IPS-15b (cell line): ENCODE measurements at regions not wholly inside any gene's neighbourhood (a gene's known extent, or its start where the extent isn't known, plus 50 kb on each side); places are given as distances from the start of the nearest gene placed in this dataset.

Experiments used
- H3K27me3 ChIP-seq: one replicate; pipeline ENCODE4 v1.6.1; 2013; ENCODE audit warnings: low read length; ENCODE audit not compliant: control insufficient read depth, insufficient read depth
- H3K36me3 ChIP-seq: one replicate; pipeline ENCODE4 v1.6.1; 2013; ENCODE audit warnings: low read length; ENCODE audit not compliant: control insufficient read depth, insufficient read depth
- H3K4me1 ChIP-seq: one replicate; pipeline ENCODE4 v1.6.1; 2013; ENCODE audit warnings: mild to moderate bottlenecking, low read length; ENCODE audit not compliant: control insufficient read depth, insufficient read depth
- H3K4me3 ChIP-seq: one replicate; pipeline ENCODE4 v1.5.1; 2013; ENCODE audit warnings: low read depth, low read length
- H3K9ac ChIP-seq: one replicate; pipeline ENCODE4 v1.6.1; 2013; ENCODE audit warnings: low read depth, mild to moderate bottlenecking, low read length
- H3K9me3 ChIP-seq: one replicate; pipeline ENCODE4 v1.6.1; 2013; ENCODE audit warnings: mild to moderate bottlenecking, low read length; ENCODE audit not compliant: control insufficient read depth, insufficient read depth

DNA sequence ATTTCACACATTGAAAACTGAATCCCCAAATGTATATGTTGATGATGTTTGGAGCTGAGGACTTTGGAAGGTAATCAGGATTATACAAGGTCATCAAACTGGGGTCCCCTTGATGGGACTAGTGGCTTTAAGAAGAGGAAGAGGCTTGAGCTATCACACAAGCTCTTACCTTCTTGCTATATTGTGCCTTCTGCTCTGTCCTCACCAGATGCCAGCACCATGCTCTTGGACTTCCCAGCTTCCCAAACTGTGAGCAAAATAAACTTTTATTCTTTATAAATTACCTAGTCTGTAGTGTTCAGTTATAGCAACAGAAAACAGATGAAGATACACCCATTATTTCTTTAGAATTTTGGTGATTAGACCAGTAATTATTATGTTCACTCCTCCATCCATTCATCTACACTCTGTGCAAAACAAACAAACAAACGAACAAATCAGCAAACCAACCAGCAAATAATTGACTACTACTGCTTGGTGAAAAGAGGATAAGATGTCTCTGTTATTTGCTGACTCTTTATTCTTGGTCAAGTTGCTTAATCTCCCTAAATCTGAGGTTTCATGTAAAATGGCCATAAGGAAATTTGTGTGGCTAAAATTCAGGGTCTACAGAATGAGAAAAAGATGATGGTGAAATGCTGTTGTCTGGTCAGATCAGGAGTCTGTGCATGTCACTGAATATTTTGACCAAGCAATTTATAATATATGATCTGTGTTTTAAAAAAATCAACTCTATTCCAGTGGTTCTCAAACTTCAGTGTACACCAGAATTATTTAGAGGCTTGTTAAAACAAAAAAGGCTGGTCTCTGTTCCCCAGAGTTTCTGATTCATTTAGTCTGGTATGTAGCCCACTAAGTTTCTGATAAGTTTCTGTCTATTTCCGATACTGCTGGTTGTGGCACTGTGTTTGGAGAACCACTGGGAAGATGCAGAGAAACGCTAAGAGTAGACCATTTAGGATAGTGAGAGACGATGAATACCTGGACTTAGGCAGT lies 854.1 kb downstream of the MAT2B start:
- no peaks in the 10 kb centered on the region for H3K27me3 ChIP-seq
- no peak overlapping the region for H3K4me3 ChIP-seq
- H3K9ac ChIP-seq, result no peak overlapping the region
- H3K4me1 ChIP-seq, result no peaks in the 10 kb centered on the region
- no peaks in the 10 kb centered on the region for H3K9me3 ChIP-seq
- no peaks in the 10 kb centered on the region for H3K36me3 ChIP-seq

GRCh38 chr5:164360589-164360988 lies 855.2 kb downstream of the MAT2B start:
- no peaks in the 10 kb centered on the region for H3K36me3 ChIP-seq
- H3K4me1 ChIP-seq, result no peaks in the 10 kb centered on the region
- no peak overlapping the region for H3K9ac ChIP-seq
- H3K27me3 ChIP-seq, result no peaks in the 10 kb centered on the region
- no peaks in the 10 kb centered on the region for H3K9me3 ChIP-seq
- no peak overlapping the region for H3K4me3 ChIP-seq

GRCh38 chr5:164361986-164362385 lies 856.6 kb downstream of the MAT2B start:
- no peak overlapping the region for H3K4me3 ChIP-seq
- no peaks in the 10 kb centered on the region for H3K9me3 ChIP-seq
- no peaks in the 10 kb centered on the region for H3K27me3 ChIP-seq
- H3K9ac ChIP-seq, result no peak overlapping the region
- H3K36me3 ChIP-seq, result no peaks in the 10 kb centered on the region
- H3K4me1 ChIP-seq, result no peaks in the 10 kb centered on the region

DNA sequence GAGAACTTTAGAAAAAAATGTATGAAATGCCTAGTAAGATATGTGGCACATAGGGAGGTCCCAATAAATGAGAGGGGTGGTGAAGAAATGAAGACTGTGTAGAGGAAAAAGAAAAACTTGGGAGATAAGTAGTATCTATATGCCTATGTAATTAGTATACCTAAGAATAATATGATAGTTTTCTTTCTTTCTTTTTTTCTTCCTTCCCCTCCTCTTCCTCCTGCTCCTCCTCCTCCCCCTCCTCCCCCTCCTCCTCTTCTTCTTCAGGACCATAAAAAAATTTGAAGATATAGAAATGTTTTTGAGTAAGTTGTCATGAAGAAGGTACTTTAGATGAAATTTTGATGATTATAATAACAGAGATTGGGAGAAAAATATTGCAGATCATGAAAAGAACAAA lies 857.4 kb downstream of the MAT2B start:
- Histone ChIP-seq H3K4me3 (no peak overlapping the region), H3K27me3 (no peaks in the 10 kb centered on the region), H3K4me1 (no peaks in the 10 kb centered on the region), H3K9ac (no peak overlapping the region), H3K36me3 (no peaks in the 10 kb centered on the region), H3K9me3 (no peaks in the 10 kb centered on the region)

DNA sequence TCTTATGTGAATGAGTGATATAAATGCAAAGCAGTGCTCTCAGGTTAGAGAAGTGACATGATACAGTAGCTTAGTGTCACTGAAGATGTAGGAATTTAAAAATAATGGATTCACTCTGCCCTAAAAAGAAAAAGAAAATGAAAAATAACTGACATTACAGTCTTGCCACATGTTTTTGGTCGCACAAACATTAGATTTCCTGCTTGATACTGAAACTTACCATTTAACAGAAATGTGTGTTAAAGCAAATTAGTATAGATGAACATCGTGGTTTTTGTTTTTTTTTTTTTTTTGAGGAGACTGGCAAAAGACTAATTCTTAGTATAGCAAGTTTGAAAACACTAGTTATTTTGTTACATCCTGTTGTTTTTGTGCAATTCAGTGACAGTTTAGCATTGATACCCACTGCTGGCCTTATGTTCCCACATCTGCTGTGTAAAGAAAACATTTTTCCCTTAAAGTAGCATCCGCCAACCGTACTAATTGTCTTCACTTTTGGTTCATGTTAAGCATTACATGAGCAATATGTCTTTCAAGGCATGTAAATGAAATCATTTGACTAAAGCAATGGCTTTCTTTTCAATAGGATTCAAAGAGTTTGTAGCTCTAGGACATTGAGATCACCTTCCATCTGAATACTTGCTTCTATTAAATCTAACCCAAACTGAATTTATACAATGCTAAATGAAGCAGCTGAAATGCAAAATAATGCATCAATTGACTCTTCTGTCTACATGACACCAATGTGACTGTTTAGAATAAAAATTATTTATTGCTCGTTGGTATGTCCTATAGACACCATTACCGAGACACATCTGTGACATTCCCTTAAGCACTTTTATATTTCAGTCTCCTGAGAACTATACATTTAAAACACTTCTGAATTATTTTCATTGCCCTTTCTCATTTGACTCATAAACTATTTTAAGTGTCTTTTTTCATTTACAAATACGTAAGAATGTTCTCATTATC lies 859.1 kb downstream of the MAT2B start:
- H3K4me1 ChIP-seq, result no peaks in the 10 kb centered on the region
- H3K4me3 ChIP-seq, result no peak overlapping the region
- H3K36me3 ChIP-seq, result no peaks in the 10 kb centered on the region
- no peaks in the 10 kb centered on the region for H3K9me3 ChIP-seq
- no peaks in the 10 kb centered on the region for H3K27me3 ChIP-seq
- H3K9ac ChIP-seq, result no peak overlapping the region

DNA sequence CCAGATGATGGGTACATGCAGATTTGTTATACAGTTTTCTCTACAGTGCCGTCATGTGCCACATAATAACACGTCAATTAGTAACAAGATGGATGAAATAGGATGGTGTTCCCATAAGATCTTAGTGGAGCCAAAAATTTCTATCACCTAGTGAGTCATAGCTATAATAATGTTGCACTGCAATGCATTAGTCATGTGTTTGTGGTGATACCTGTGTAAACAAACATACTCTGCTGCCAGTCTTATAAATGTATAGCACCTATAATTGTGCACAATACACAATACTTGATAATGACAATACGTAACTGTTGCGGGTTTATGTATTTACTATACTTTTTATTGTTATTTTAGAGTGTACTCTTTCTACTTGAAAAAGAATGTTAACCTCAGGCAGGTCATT lies 865.4 kb downstream of the MAT2B start:
- Histone ChIP-seq H3K9me3 (no peaks in the 10 kb centered on the region), H3K9ac (no peak overlapping the region), H3K4me3 (no peak overlapping the region), H3K27me3 (no peaks in the 10 kb centered on the region), H3K4me1 (no peaks in the 10 kb centered on the region), H3K36me3 (no peaks in the 10 kb centered on the region)

GRCh38 chr5:164372892-164373291 lies 867.5 kb downstream of the MAT2B start:
- Histone ChIP-seq H3K36me3 (no peaks in the 10 kb centered on the region), H3K4me3 (no peak overlapping the region)

GRCh38 chr5:164373876-164374275 lies 868.5 kb downstream of the MAT2B start:
- H3K4me1 ChIP-seq, result no peaks in the 10 kb centered on the region
- H3K36me3 ChIP-seq, result no peaks in the 10 kb centered on the region
- no peaks in the 10 kb centered on the region for H3K9me3 ChIP-seq
- no peaks in the 10 kb centered on the region for H3K27me3 ChIP-seq
- H3K9ac ChIP-seq, result no peak overlapping the region
- H3K4me3 ChIP-seq, result no peak overlapping the region

More at GRCh38 chr5:164372892-164373291, 867.5 kb downstream of the MAT2B start:
- no peaks in the 10 kb centered on the region for H3K27me3 ChIP-seq
- H3K9me3 ChIP-seq, result no peaks in the 10 kb centered on the region
- no peak overlapping the region for H3K9ac ChIP-seq
- no peaks in the 10 kb centered on the region for H3K4me1 ChIP-seq

GRCh38 chr5:164375051-164375450 lies 869.6 kb downstream of the MAT2B start:
- Histone ChIP-seq H3K4me1 (no peaks in the 10 kb centered on the region), H3K27me3 (no peaks in the 10 kb centered on the region), H3K9ac (no peak overlapping the region), H3K9me3 (no peaks in the 10 kb centered on the region), H3K36me3 (no peaks in the 10 kb centered on the region), H3K4me3 (no peak overlapping the region)

GRCh38 chr5:164376843-164377242 lies 871.4 kb downstream of the MAT2B start:
- no peak overlapping the region for H3K9ac ChIP-seq
- no peaks in the 10 kb centered on the region for H3K27me3 ChIP-seq
- H3K4me1 ChIP-seq, result no peaks in the 10 kb centered on the region

GRCh38 chr5:164377746-164378145 lies 872.3 kb downstream of the MAT2B start:
- Histone ChIP-seq H3K4me1 (no peaks in the 10 kb centered on the region), H3K9ac (no peak overlapping the region), H3K27me3 (no peaks in the 10 kb centered on the region), H3K36me3 (no peaks in the 10 kb centered on the region), H3K9me3 (no peaks in the 10 kb centered on the region), H3K4me3 (no peak overlapping the region)

More at GRCh38 chr5:164376843-164377242, 871.4 kb downstream of the MAT2B start:
- no peaks in the 10 kb centered on the region for H3K36me3 ChIP-seq
- no peak overlapping the region for H3K4me3 ChIP-seq
- no peaks in the 10 kb centered on the region for H3K9me3 ChIP-seq
